ENCODE measurements at regions not wholly inside any gene's neighbourhood (a gene's known extent, or its start where the extent isn't known, plus 50 kb on each side); places are given as distances from the start of the nearest gene placed in this dataset.

GRCh38 chr10:128865436-128866195 lies 601.4 kb upstream of the MGMT start:
- DNase-seq: no peak

- no peak for DNase-seq
Observed at GRCh38 chr10:128866551-128866950, 600.5 kb upstream of the MGMT start.

DNA sequence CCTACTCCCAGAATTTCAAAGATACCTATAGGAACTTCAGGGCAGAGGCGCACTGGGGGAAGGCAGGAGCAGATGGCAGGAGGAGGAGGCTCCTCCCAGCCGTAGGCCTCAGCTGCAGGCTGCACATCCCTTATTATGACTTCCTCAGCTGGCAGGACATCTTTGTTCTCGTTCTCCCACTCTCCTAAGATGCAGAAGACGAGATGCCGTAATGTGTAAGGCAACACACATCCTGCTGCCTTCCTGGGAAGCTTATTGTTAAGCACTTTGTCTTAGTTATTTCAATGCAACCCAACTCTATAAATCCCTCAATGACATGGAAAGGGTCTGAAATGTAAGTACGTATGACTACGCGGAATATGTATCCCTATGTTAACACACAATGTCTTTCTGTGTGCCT lies 599.8 kb upstream of the MGMT start:
- DNase-seq: no peak

GRCh38 chr10:128867819-128868218 lies 599.2 kb upstream of the MGMT start:
- DNase-seq: no peak

DNA sequence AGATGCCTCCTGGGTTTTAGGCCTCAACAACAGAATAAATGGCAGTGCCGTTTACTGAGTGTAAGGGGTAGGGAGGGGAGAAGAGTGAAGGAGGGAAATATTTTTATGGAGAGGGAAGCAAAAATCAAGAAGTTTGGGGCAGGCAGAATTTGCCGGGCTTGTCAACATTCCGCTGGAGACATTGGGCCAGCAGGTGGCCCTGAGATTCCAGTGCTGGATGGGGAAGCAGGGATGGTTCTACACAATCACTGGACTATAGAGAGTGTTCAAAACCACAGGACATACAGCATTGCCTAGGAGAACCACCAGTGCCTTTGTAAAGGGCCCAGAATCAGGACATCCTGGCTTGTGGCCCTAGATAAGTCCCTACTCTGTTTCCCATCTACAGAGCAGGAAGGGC lies 598.6 kb upstream of the MGMT start:
- DNase-seq: no peak

GRCh38 chr10:128869101-128869749 lies 597.8 kb upstream of the MGMT start:
- DNase-seq: no peak

DNA sequence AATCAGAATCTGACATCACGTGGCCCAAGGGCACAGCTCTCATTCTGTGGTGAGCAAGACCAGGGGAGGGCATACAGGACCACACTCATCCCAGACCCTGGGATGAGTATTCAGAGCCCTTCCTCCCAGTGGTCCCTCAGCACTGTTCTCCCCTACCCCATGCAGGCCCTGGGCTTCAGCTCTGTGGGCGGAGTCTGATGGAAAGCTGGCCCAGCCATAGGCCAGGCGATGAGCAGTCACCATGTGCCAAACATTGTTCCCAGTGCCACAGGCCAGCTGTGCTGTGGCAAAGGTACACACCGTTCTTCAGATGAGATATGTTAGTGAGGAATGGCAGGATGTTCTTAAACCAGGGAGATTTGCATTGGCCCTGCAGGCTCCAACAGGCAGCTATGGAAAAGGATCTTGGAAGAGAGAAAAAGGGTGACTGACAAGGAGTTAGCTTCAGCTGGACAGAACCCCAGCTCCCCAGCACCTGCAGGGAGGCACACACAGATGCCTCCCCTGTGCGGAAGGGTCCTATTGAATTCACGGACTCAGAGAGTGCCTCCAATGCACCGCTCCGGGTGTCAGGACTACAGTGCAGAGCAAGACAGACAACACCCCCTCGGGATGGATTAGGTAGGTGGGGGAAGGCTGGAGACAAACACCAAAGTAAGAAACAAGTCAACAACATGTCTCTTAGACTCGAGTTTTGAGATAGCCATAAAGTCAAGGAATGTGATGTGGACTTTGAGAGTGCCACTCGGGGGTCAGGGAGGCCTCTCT lies 596.0 kb upstream of the MGMT start:
- DNase-seq: no peak

- no peak for DNase-seq
Observed at GRCh38 chr10:128871671-128872231, 595.3 kb upstream of the MGMT start.

DNA sequence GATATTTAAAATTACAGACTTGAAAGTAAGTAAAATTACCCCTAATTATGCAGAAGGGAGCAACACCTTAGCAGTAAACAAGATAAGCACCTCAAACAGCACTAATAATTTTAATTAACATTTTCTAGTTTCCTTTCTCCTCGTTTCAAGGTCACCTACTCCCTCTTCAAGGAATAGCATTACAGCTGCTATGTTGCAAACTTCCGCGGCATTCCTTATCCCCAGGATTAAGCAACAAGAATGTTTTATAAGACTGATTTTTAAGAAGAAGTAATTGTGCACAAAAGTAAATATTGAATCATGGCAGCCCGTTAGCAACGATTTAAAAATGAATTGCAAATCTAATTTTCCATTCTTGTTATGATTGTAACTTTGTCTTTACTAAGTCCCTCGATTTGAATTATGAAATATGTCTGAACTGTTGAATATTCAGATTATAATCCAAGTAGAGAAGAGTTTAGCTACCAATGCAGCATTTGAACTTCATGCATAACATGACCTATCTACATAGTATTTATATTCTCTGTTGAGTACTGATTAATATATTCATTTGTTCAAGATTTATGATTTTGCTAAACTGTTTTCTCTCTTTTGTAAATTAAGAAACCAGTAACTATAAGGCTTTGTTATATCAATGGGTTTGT lies 593.5 kb upstream of the MGMT start:
- DNase-seq: no peak

- DNase-seq: no peak
Observed at GRCh38 chr10:128874331-128874730, 592.7 kb upstream of the MGMT start.

GRCh38 chr10:128875030-128875744 lies 591.9 kb upstream of the MGMT start:
- peak; percentile 2 to 43 (median 40) for DNase-seq

DNA sequence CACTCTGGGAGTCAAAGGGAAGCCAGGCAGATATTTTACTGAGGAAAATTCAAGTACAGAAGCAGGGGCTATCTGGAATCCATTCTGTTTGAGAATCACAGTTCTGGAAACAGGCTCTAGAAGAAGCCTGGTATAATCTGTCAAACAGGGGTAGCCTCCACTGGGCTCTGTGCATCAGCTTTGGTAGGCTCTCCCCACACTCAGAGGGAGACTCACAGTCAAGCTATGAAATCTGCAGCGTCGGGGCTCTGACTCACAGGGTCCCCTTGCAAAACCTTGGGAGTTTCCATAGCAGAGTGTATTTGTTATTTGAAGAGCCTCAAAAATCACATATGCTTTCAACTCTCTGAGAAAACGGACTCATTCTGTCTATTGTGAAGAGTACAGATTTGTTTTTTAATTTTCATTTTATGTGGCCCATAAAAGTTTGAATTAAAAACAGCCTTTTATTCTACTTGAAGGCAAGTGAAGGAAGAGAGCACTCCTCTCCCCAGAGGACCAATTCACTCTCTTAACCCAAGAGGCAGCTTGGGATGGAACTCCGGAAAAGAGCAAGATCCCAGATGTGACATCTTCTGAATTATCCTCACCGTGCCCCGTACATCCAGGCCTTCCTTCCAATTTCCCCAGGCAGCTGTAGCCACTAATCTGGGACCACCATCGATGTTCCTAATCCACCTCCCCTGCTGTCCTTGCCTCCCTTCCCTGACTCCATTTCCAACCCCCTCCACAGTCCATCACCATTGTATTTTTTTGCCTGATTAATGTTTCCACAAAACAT lies 590.9 kb upstream of the MGMT start:
- DNase-seq: peak; percentile 48 to 62 (median 50)

DNA sequence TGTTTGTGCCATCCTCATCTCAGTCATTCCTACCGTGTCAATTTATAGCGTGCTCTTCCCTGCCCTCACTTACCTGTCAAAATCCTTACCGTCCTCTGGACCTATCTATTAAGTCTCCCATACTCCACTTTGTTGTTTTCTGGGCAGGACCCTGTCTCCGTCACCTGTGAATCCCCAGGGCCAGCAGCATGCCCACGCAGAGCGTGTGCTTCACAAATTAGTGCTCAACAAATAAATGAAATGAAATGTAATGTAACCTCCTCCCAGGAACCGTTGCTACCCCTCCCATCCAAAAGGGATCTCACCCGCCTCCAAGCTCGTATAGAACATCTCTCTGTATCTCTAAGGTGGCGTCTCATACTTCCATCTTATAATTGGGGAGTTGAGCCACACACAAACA lies 589.9 kb upstream of the MGMT start:
- no peak for DNase-seq

DNA sequence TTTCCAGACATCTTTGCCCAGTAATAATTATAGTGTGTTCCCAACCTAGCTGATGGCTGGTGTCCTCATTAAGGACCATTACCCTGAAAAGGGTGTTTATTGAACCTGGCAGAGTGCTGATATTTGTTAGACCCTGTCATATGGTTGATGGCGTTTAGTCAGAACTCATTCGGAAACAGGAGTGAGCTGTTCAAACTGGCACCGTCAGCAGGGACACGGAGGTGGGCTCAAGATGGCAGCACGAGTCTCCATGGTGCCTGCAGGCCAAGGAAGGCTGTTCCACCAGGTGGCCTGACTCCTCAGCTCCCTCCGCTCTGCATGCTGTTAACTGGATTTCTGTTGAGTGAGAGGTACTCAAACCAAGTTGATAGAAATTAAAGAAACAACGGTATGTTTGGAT lies 589.1 kb upstream of the MGMT start:
- DNase-seq: no peak

GRCh38 chr10:128879030-128879429 lies 588.0 kb upstream of the MGMT start:
- no peak for DNase-seq

GRCh38 chr10:128879441-128880140 lies 587.5 kb upstream of the MGMT start:
- no peak for DNase-seq

GRCh38 chr10:128880159-128880725 lies 586.8 kb upstream of the MGMT start:
- DNase-seq: no peak

GRCh38 chr10:128881086-128881485 lies 586.0 kb upstream of the MGMT start:
- no peak for DNase-seq

DNA sequence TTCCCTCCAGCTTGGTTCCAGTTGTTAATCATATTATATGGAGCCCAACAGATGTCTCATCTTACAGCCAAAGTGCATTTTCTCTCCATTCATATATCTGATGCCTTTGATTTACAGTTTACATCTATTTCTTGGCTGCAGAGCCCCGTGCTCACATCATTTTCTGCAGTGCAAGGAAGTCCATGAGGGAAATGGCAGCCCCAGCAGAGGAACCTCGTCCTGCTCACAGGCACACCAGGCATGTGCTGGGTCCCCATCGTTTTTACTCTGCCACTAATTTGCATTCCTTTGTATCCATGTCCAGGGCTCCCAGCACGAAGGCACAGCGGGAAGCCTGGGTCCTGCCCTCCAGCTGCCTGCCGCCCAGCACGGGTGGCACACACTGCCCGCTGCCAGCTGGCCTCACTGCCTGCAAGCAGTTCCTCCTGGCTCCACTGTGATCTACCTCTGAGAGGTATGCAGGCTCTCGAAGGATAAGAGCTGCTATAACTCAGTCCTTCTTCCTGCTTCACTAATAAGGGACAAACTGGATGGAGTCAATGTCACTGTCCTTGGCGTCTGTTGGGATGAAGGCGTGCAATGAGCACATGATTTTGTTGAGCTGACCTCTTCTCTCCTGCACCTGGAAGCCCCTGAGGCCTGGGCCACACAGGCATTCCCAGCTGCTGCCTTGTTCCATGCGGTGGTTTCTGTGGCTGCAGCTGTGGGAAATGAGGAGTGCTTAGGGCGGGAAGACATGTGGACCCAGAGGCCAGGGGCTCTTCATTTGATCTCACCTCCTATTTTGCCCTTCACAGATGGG lies 583.6 kb upstream of the MGMT start:
- no peak for DNase-seq

DNA sequence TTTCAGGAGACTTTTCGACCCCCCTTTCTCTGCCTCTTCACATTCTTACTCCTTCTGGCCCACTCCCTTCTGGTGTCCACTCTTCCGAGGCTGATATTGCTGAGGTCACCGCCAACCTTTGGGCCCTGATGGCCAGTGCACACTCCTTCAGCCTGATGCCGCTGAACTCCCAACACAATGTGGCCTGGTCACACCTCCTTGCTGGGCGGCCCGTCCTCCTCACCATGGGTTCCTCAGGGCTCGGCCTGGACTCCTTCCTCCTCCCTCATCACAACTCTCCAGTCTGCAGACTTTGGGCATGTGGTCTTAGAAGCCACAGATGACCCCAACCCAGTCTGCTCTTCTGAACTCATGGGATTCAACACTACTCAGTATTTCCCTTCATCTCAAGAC lies 583.0 kb upstream of the MGMT start:
- no peak for DNase-seq
